ENCODE measurements at regions not wholly inside any gene's neighbourhood (a gene's known extent, or its start where the extent isn't known, plus 50 kb on each side); places are given as distances from the start of the nearest gene placed in this dataset.
"Not testable (repeated sequence)": the region's sequence is repeated elsewhere in the genome, so short reads cannot be mapped to it uniquely, and the experiment has no call there.

GRCh38 chr14:24705840-24706239 is 71.8 kb upstream of the GZMB start:
- H3K36me3 ChIP-seq (ENCODE audit: control insufficient read depth in 4 of 4, insufficient read depth in 4 of 4, low read length in 3 of 4): no peaks in the 10 kb centered on the region
- peak in 1 of 3 donors; percentile 30 for DNase-seq
- 10% methylated on average over 2 of the region's 4 CpGs for WGBS (ENCODE audit: insufficient coverage)
- no peaks in the 10 kb centered on the region for H3K27me3 ChIP-seq (replicated peaks in 2 of 5; ENCODE audit: control insufficient read depth in 4 of 5, insufficient read depth in 5 of 5, low read length in 4 of 5)
- H3K27ac ChIP-seq (ENCODE audit: insufficient read depth in 1 of 2, low read depth in 1 of 2, low read length in 2 of 2, poor library complexity in 1 of 2, severe bottlenecking in 2 of 2): no peak overlapping the region
- H3K4me3 ChIP-seq (ENCODE audit: control insufficient read depth in 1 of 7, extremely low read depth in 1 of 7, insufficient read depth in 4 of 7, low read depth in 2 of 7, low read length in 6 of 7): no peak overlapping the region
- H3K9me3 ChIP-seq (ENCODE audit: control extremely low read depth in 1 of 5, control insufficient read depth in 4 of 5, insufficient read depth in 2 of 5, low read depth in 1 of 5, low read length in 4 of 5): no peaks in the 10 kb centered on the region
- CTCF ChIA-PET: interaction anchor here (1.2 to 2.9 kb wide), 4 partner anchors 12 to 427 kb away, joined by 3 to 7 read pairs (median 3); no protein-coding TSS in a partner anchor
- POLR2A ChIA-PET: no interaction called here
- no peaks in the 10 kb centered on the region for H3K4me1 ChIP-seq (ENCODE audit: control extremely low read depth in 1 of 4, control insufficient read depth in 4 of 4, insufficient read depth in 4 of 4, low read length in 3 of 4)

GRCh38 chr14:24701062-24701461 is 67.1 kb upstream of the GZMB start:
- Histone ChIP-seq H3K4me1 (ENCODE audit: control extremely low read depth in 1 of 4, control insufficient read depth in 4 of 4, insufficient read depth in 4 of 4, low read length in 3 of 4) (peaks cover 4 to 34% (median 9%) of the 10 kb centered on the region in 4 experiments), H3K27me3 (replicated peaks in 2 of 5; ENCODE audit: control insufficient read depth in 4 of 5, insufficient read depth in 5 of 5, low read length in 4 of 5) (no peaks in the 10 kb centered on the region), H3K36me3 (ENCODE audit: control insufficient read depth in 4 of 4, insufficient read depth in 4 of 4, low read length in 3 of 4) (no peaks in the 10 kb centered on the region), H3K9me3 (ENCODE audit: control extremely low read depth in 1 of 5, control insufficient read depth in 4 of 5, insufficient read depth in 2 of 5, low read depth in 1 of 5, low read length in 4 of 5) (peaks cover 0 to 2% (median 0%) of the 10 kb centered on the region in 5 experiments), H3K27ac (ENCODE audit: insufficient read depth in 1 of 2, low read depth in 1 of 2, low read length in 2 of 2, poor library complexity in 1 of 2, severe bottlenecking in 2 of 2) (no peak overlapping the region), H3K4me3 (ENCODE audit: control insufficient read depth in 1 of 7, extremely low read depth in 1 of 7, insufficient read depth in 4 of 7, low read depth in 2 of 7, low read length in 6 of 7) (no peak overlapping the region)
- no peak for DNase-seq
- ChIA-PET CTCF (interaction anchor here (2.9 kb wide), 1 partner anchor 9 kb away, joined by 19 read pairs; no protein-coding TSS in a partner anchor), POLR2A (no interaction called here)
- 100% methylated on average over 1 of the region's 1 CpG for WGBS (ENCODE audit: insufficient coverage)

- CTCF ChIA-PET: interaction anchor here (1.3 to 2.9 kb wide), 2 partner anchors 9 to 33 kb away, joined by 4 to 19 read pairs; no protein-coding TSS in a partner anchor
- H3K9me3 ChIP-seq (ENCODE audit: control extremely low read depth in 1 of 5, control insufficient read depth in 4 of 5, insufficient read depth in 2 of 5, low read depth in 1 of 5, low read length in 4 of 5): peaks cover 0 to 2% (median 0%) of the 10 kb centered on the region in 5 experiments
- DNase-seq: no peak
- no peaks in the 10 kb centered on the region for H3K36me3 ChIP-seq (ENCODE audit: control insufficient read depth in 4 of 4, insufficient read depth in 4 of 4, low read length in 3 of 4)
- H3K4me3 ChIP-seq (ENCODE audit: control insufficient read depth in 1 of 7, extremely low read depth in 1 of 7, insufficient read depth in 4 of 7, low read depth in 2 of 7, low read length in 6 of 7): no peak overlapping the region
- WGBS (ENCODE audit: insufficient coverage): 67% methylated on average over 1 of the region's 1 CpG
- H3K27ac ChIP-seq (ENCODE audit: insufficient read depth in 1 of 2, low read depth in 1 of 2, low read length in 2 of 2, poor library complexity in 1 of 2, severe bottlenecking in 2 of 2): no peak overlapping the region
- POLR2A ChIA-PET: no interaction called here
- no peaks in the 10 kb centered on the region for H3K27me3 ChIP-seq (replicated peaks in 2 of 5; ENCODE audit: control insufficient read depth in 4 of 5, insufficient read depth in 5 of 5, low read length in 4 of 5)
- H3K4me1 ChIP-seq (ENCODE audit: control extremely low read depth in 1 of 4, control insufficient read depth in 4 of 4, insufficient read depth in 4 of 4, low read length in 3 of 4): peaks cover 7 to 39% (median 13%) of the 10 kb centered on the region in 4 experiments
Measured at GRCh38 chr14:24700511-24700910, 66.5 kb upstream of the GZMB start.

- no peak overlapping the region for H3K4me3 ChIP-seq (ENCODE audit: control insufficient read depth in 1 of 7, extremely low read depth in 1 of 7, insufficient read depth in 4 of 7, low read depth in 2 of 7, low read length in 6 of 7)
- H3K4me1 ChIP-seq (ENCODE audit: control extremely low read depth in 1 of 4, control insufficient read depth in 4 of 4, insufficient read depth in 4 of 4, low read length in 3 of 4): peaks cover 10 to 54% (median 21%) of the 10 kb centered on the region in 4 experiments
- H3K27me3 ChIP-seq (replicated peaks in 2 of 5; ENCODE audit: control insufficient read depth in 4 of 5, insufficient read depth in 5 of 5, low read length in 4 of 5): no peaks in the 10 kb centered on the region
- H3K27ac ChIP-seq (ENCODE audit: insufficient read depth in 1 of 2, low read depth in 1 of 2, low read length in 2 of 2, poor library complexity in 1 of 2, severe bottlenecking in 2 of 2): no peak overlapping the region
- DNase-seq: peak in 2 of 3 donors; percentile 68 to 78
- H3K9me3 ChIP-seq (ENCODE audit: control extremely low read depth in 1 of 5, control insufficient read depth in 4 of 5, insufficient read depth in 2 of 5, low read depth in 1 of 5, low read length in 4 of 5): peaks cover 0 to 2% (median 0%) of the 10 kb centered on the region in 5 experiments
- no peaks in the 10 kb centered on the region for H3K36me3 ChIP-seq (ENCODE audit: control insufficient read depth in 4 of 4, insufficient read depth in 4 of 4, low read length in 3 of 4)
- CTCF ChIA-PET: interaction anchor here (1.1 to 2.9 kb wide), 4 partner anchors 11 to 34 kb away, joined by 3 to 19 read pairs (median 4); no protein-coding TSS in a partner anchor
- POLR2A ChIA-PET: interaction anchor here (0.6 kb wide), 1 partner anchor 66 kb away, joined by 3 read pairs; no protein-coding TSS in a partner anchor
Measured at GRCh38 chr14:24699052-24699451, 65.1 kb upstream of the GZMB start.

- H3K27me3 ChIP-seq (replicated peaks in 2 of 5; ENCODE audit: control insufficient read depth in 4 of 5, insufficient read depth in 5 of 5, low read length in 4 of 5); H3K27ac ChIP-seq (ENCODE audit: insufficient read depth in 1 of 2, low read depth in 1 of 2, low read length in 2 of 2, poor library complexity in 1 of 2, severe bottlenecking in 2 of 2); POLR2A ChIA-PET; H3K4me3 ChIP-seq (ENCODE audit: control insufficient read depth in 1 of 7, extremely low read depth in 1 of 7, insufficient read depth in 4 of 7, low read depth in 2 of 7, low read length in 6 of 7); CTCF ChIA-PET; H3K36me3 ChIP-seq (ENCODE audit: control insufficient read depth in 4 of 4, insufficient read depth in 4 of 4, low read length in 3 of 4); H3K9me3 ChIP-seq (ENCODE audit: control extremely low read depth in 1 of 5, control insufficient read depth in 4 of 5, insufficient read depth in 2 of 5, low read depth in 1 of 5, low read length in 4 of 5): not testable (repeated sequence)
- peaks cover 10 to 69% (median 21%) of the 10 kb centered on the region in 4 experiments for H3K4me1 ChIP-seq (ENCODE audit: control extremely low read depth in 1 of 4, control insufficient read depth in 4 of 4, insufficient read depth in 4 of 4, low read length in 3 of 4)
- peak in 1 of 3 donors; percentile 33 for DNase-seq
- WGBS (ENCODE audit: insufficient coverage): 100% methylated on average over 1 of the region's 1 CpG
Measured at GRCh38 chr14:24696280-24696920, 62.4 kb upstream of the GZMB start.

GRCh38 chr14:24695265-24696241 is 61.6 kb upstream of the GZMB start:
- H3K9me3 ChIP-seq (ENCODE audit: control extremely low read depth in 1 of 5, control insufficient read depth in 4 of 5, insufficient read depth in 2 of 5, low read depth in 1 of 5, low read length in 4 of 5): peaks cover 0 to 2% (median 0%) of the 10 kb centered on the region in 5 experiments
- POLR2A ChIA-PET: no interaction called here
- peak overlapping the region in 1 of 7 experiments; percentile 29 for H3K4me3 ChIP-seq (ENCODE audit: control insufficient read depth in 1 of 7, extremely low read depth in 1 of 7, insufficient read depth in 4 of 7, low read depth in 2 of 7, low read length in 6 of 7)
- peak; percentile 44 to 95 (median 92) for DNase-seq
- peaks cover 10 to 69% (median 21%) of the 10 kb centered on the region in 4 experiments for H3K4me1 ChIP-seq (ENCODE audit: control extremely low read depth in 1 of 4, control insufficient read depth in 4 of 4, insufficient read depth in 4 of 4, low read length in 3 of 4)
- H3K27ac ChIP-seq (ENCODE audit: insufficient read depth in 1 of 2, low read depth in 1 of 2, low read length in 2 of 2, poor library complexity in 1 of 2, severe bottlenecking in 2 of 2): no peak overlapping the region
- no peaks in the 10 kb centered on the region for H3K27me3 ChIP-seq (replicated peaks in 2 of 5; ENCODE audit: control insufficient read depth in 4 of 5, insufficient read depth in 5 of 5, low read length in 4 of 5)
- 22% methylated on average over 6 of the region's 8 CpGs for WGBS (ENCODE audit: insufficient coverage)
- no peaks in the 10 kb centered on the region for H3K36me3 ChIP-seq (ENCODE audit: control insufficient read depth in 4 of 4, insufficient read depth in 4 of 4, low read length in 3 of 4)
- CTCF ChIA-PET: interaction anchor here (1.2 to 1.5 kb wide), 2 partner anchors 14 to 15 kb away, joined by 5 read pairs; no protein-coding TSS in a partner anchor

Data from common myeloid progenitor, CD34-positive (primary cell).